ENCODE measurements at regions not wholly inside any gene's neighbourhood (a gene's known extent, or its start where the extent isn't known, plus 50 kb on each side); places are given as distances from the start of the nearest gene placed in this dataset.

- Histone ChIP-seq H3K9me3 (ENCODE audit: control insufficient read depth, insufficient read depth, low read length) (peaks cover 3% of the 10 kb centered on the region), H3K4me1 (ENCODE audit: control insufficient read depth, insufficient read depth, low read length) (no peaks in the 10 kb centered on the region), H3K27me3 (ENCODE audit: control insufficient read depth, insufficient read depth, low read length) (no peaks in the 10 kb centered on the region), H3K27ac (ENCODE audit: low read length) (no peak overlapping the region), H3K4me3 (ENCODE audit: low read length) (no peak overlapping the region), H3K36me3 (ENCODE audit: control insufficient read depth, insufficient read depth, low read length) (no peaks in the 10 kb centered on the region)
- Mint-ChIP-seq H3K36me3 (no peaks in the 10 kb centered on the region), H3K4me1 (no peaks in the 10 kb centered on the region), H3K27me3 (ENCODE audit: low read depth in 2 of 2) (no peaks in the 10 kb centered on the region), H3K4me3 (no peak overlapping the region), H3K27ac (no peak overlapping the region), H3K9me3 (peaks cover 4 to 5% of the 10 kb centered on the region in 2 donors)
- no peak for DNase-seq
- intact Hi-C loops (cut with micrococcal nuclease), result no loop called here
- TF ChIP-seq CTCF (IDR thresholded peaks at IDR 0.05), result no peak
- no peak for ATAC-seq
- 33% methylated on average over 6 of the region's 6 CpGs for WGBS (ENCODE audit: insufficient coverage)
These were observed 1967.1 kb upstream of the WWC1 start for GRCh38 chr5:166324372-166324771.

- Histone ChIP-seq H3K4me1 (ENCODE audit: control insufficient read depth, insufficient read depth, low read length) (no peaks in the 10 kb centered on the region), H3K27ac (ENCODE audit: low read length) (no peak overlapping the region), H3K36me3 (ENCODE audit: control insufficient read depth, insufficient read depth, low read length) (no peaks in the 10 kb centered on the region), H3K4me3 (ENCODE audit: low read length) (no peak overlapping the region), H3K9me3 (ENCODE audit: control insufficient read depth, insufficient read depth, low read length) (peaks cover 3% of the 10 kb centered on the region), H3K27me3 (ENCODE audit: control insufficient read depth, insufficient read depth, low read length) (no peaks in the 10 kb centered on the region)
- Mint-ChIP-seq H3K27ac (no peak overlapping the region), H3K9me3 (peaks cover 6 to 15% of the 10 kb centered on the region in 2 donors), H3K36me3 (no peaks in the 10 kb centered on the region), H3K27me3 (ENCODE audit: low read depth in 2 of 2) (no peaks in the 10 kb centered on the region), H3K4me3 (no peak overlapping the region), H3K4me1 (no peaks in the 10 kb centered on the region)
- ATAC-seq (no peak), DNase-seq (no peak)
- TF ChIP-seq CTCF (IDR thresholded peaks at IDR 0.05), result no peak
- intact Hi-C loops (cut with micrococcal nuclease), result no loop called here
- 92% methylated on average over 8 of the region's 9 CpGs for WGBS (ENCODE audit: insufficient coverage)
These were observed 1962.2 kb upstream of the WWC1 start for GRCh38 chr5:166329149-166329800.

- H3K4me1 ChIP-seq (ENCODE audit: control insufficient read depth, insufficient read depth, low read length), result no peaks in the 10 kb centered on the region
- peaks cover 6 to 19% of the 10 kb centered on the region in 2 donors for H3K9me3 Mint-ChIP-seq
- ATAC-seq (no peak), DNase-seq (no peak)
- H3K9me3 ChIP-seq (ENCODE audit: control insufficient read depth, insufficient read depth, low read length), result peaks cover 4% of the 10 kb centered on the region
- no peaks in the 10 kb centered on the region for H3K36me3 Mint-ChIP-seq
- no peaks in the 10 kb centered on the region for H3K27me3 Mint-ChIP-seq (ENCODE audit: low read depth in 2 of 2)
- no peaks in the 10 kb centered on the region for H3K27me3 ChIP-seq (ENCODE audit: control insufficient read depth, insufficient read depth, low read length)
- no peak overlapping the region for H3K4me3 ChIP-seq (ENCODE audit: low read length)
- no peak overlapping the region for H3K4me3 Mint-ChIP-seq
- H3K4me1 Mint-ChIP-seq, result no peaks in the 10 kb centered on the region
- intact Hi-C loops (cut with micrococcal nuclease), result no loop called here
- no peaks in the 10 kb centered on the region for H3K36me3 ChIP-seq (ENCODE audit: control insufficient read depth, insufficient read depth, low read length)
- no peak overlapping the region for H3K27ac ChIP-seq (ENCODE audit: low read length)
- TF ChIP-seq CTCF (IDR thresholded peaks at IDR 0.05), result no peak
- H3K27ac Mint-ChIP-seq, result no peak overlapping the region
These were observed 1961.4 kb upstream of the WWC1 start for GRCh38 chr5:166330036-166330435.

GRCh38 chr5:166331521-166331920, 1959.9 kb upstream of the WWC1 start:
- TF ChIP-seq CTCF (IDR thresholded peaks at IDR 0.05), result no peak
- WGBS (ENCODE audit: insufficient coverage), result 80% methylated on average over 2 of the region's 4 CpGs
- H3K4me3 Mint-ChIP-seq, result no peak overlapping the region
- ATAC-seq, result no peak
- H3K9me3 Mint-ChIP-seq, result peaks cover 10 to 24% of the 10 kb centered on the region in 2 donors
- no peaks in the 10 kb centered on the region for H3K4me1 Mint-ChIP-seq
- no peak for DNase-seq
- intact Hi-C loops (cut with micrococcal nuclease), result no loop called here
- no peak overlapping the region for H3K27ac Mint-ChIP-seq
- no peaks in the 10 kb centered on the region for H3K4me1 ChIP-seq (ENCODE audit: control insufficient read depth, insufficient read depth, low read length)
- peaks cover 3% of the 10 kb centered on the region for H3K9me3 ChIP-seq (ENCODE audit: control insufficient read depth, insufficient read depth, low read length)
- H3K27ac ChIP-seq (ENCODE audit: low read length), result no peak overlapping the region
- H3K4me3 ChIP-seq (ENCODE audit: low read length), result no peak overlapping the region
- H3K27me3 ChIP-seq (ENCODE audit: control insufficient read depth, insufficient read depth, low read length), result no peaks in the 10 kb centered on the region
- no peaks in the 10 kb centered on the region for H3K36me3 ChIP-seq (ENCODE audit: control insufficient read depth, insufficient read depth, low read length)
- H3K27me3 Mint-ChIP-seq (ENCODE audit: low read depth in 2 of 2), result no peaks in the 10 kb centered on the region
- peaks cover 7% of the 10 kb centered on the region for H3K36me3 Mint-ChIP-seq

All from natural killer cell (primary cell).